ENCODE measurements at regions not wholly inside any gene's neighbourhood (a gene's known extent, or its start where the extent isn't known, plus 50 kb on each side); places are given as distances from the start of the nearest gene placed in this dataset.

DNA sequence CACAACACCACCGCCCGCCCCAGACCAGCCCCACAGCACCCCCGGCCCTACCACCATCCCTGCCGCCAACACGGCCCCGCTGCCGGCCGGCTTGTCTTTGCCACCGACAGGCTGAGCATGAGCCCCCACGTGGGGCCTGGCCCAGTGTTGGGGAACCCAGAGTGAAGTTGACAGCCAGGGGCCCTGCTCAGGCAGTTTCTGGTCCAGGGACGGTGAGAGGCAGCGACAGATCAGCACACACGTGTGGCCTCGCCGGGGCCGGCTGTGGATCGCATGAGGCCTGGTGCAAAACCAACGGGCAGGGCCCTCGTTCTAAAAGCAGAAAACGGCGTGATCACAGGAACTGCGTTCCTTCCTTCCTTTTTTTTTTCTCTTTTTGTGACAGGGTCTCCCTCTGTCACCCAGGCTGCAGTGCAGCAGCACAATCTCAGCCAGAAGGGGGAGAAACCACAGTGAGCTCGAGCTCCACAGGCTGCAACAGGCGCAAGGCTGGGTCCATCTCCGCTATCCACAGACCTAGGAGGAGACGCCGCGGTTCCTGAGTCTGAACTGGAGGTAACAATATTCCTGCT lies 50.5 kb upstream of the FBRSL1 start:
- no peak for DNase-seq

- no peak for DNase-seq
Observed at GRCh38 chr12:132438726-132439125, 51.2 kb upstream of the FBRSL1 start.

GRCh38 chr12:132437943-132438700 lies 51.8 kb upstream of the FBRSL1 start:
- DNase-seq = no peak

GRCh38 chr12:132437252-132437932 lies 52.6 kb upstream of the FBRSL1 start:
- DNase-seq = no peak

DNA sequence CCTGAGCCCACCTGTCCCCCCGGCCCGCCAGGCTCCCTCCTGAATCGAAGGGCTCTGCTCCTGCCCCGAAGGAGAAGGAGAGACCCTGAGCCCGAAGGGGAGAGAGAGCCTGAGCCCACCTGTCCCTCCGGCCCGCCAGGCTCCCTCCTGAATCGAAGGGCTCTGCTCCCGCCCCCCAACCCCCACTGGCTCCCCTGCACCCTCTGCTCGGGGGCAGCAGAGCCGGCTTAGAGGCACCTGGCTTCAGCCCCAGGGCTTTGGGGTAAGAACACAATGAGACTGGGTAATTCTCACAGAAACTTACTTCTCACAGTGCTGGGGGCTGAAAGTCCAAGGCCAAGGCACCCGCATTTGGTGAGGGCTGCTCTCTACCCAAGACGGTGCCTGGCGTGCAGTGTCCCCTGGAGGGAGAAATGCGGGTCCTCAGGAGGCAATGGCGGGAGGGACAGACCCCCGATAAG lies 53.1 kb upstream of the FBRSL1 start:
- no peak for DNase-seq

DNA sequence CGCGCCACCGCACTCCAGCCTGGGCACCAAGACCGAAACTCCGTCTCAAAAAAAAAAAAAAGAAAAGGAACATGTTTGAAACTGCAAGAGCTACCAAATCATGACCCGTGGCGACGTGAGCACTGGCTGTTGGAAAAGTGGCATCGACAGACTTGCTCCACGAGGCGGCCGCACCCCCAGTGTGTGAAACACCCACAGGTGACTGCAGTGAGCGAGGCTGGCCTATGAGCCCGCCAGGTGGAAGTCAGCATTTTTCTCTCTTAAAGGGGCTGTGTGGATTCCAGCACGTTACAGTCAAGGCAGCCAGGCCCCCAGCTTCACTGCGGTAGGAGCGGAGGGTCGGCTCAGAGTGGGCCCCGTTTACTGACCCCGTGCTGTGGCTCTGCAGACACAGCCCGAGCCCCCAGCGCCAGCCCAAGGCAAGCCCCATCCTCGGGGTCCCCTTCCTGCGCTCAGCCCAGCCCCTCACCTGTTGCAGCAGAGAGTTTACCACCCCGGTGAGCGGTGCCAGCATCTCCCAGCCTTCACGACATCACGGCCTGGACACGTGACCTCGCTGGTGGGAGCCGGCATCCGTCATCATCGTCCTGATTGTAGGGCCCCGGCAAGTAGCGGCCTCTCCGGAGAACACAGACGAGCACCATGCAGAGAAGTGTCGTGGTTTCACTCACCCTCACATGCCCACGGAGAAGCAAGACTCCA lies 54.3 kb upstream of the FBRSL1 start:
- no peak for DNase-seq

DNA sequence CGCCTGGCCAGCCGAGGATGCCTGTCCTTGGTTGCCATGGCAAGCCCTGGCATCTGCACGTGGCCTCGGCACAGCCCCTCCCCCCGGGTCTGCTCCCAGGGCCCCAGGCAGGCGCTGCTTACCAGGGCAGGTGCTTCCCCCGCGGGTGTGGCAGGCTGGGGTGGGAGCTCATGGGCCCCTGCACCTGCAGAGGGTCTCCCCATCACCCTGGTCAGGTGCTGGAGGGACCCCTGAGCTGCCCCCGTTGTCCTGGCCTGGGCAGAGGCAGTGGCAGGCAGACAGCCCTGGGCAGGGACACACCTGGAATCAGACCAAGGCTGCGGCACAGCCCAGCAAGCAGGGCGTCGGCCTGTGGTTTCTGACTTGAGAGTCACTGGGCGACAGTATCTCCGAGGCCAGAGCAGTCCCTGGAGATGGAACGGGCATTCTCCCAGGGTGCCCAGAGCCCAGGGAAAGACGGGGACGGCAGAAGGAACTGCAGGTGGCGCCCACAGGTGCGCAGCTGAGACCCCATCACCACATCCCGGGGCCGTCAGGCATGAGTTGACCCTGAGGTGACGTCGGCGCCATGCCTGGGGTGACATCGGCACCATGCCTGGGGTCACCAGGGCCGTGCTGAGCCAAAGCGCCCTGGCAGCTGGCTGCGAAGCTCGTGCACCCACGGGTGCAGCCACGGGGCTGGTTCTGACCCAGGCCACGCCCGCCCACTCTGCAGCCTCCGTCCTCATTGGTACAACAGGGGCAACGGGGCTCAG lies 56.1 kb upstream of the FBRSL1 start:
- peak; percentile 31 for DNase-seq

- DNase-seq = no peak
Observed at GRCh38 chr12:132432721-132433577, 57.0 kb upstream of the FBRSL1 start.

DNA sequence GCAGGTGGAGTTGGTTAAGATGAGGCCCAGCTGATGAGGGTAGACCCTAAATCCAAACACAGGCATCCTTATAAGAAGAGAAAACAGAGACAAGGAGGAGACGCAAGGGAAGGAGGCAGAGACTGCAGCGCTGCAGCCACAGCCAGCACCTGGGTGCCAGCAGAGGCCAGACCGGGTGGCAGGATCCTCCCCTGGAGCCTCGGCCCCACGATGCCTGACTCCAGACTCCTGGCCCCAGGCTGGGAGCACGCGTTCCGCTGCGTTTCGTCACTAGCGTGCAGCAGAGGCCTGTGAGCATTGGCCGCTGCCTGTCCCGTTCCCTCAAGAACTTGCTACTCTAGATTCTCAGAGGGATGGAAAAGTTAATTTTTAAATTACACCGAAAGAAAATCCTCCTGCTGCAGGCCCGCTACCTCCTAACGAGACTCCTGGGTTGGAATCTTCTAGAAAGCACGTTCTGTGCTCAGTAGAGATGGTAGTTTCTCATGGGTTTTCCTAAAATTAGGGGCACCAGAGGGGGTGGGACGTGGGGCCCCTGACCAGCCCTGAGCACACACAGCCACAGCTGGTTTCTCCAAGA lies 57.7 kb upstream of the FBRSL1 start:
- DNase-seq = no peak

DNA sequence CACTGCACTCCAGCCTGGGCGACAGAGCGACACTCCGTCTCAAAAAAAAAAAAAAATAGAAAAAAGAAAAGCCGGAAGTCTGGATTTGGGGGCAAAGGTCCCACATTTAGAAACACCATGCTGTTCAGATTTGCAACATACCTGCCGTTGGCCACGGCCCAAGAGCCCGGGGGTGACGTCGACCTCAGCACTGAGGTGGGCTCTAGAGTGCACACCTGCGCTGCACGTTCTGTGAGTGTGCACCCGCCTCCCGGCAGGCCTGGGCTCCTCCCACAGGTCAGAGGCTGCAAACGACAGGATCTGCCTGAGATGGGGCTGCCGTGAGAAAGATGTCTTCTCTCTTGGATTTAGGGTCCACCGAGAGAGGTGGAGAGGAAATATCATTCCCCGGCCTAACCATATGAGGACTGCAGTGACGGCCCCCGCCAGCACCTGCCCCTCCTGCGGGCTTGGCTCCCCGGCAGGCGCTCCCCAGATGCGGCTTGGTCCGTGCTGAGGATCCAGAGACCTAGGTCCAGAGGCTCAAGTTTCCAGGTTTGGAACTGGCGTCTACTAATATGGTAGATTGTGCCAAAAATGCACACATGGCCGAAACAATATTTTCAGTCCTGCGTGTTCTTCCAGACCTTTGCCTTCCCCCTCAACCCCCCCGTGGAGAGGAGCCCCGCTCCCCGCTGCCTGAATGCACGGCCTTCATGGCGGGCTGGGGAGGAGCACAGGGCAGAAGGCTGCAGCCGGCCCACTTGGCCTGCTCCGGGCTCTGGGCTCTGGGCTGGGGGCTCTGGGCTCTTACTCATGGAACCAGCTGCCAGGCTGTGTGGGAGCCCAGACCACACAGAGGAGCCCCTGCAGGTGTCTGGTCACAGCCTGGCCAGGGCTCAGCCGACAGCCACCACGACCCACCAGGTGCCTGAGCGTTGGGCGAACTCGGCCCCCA lies 58.8 kb upstream of the FBRSL1 start:
- DNase-seq = no peak

DNA sequence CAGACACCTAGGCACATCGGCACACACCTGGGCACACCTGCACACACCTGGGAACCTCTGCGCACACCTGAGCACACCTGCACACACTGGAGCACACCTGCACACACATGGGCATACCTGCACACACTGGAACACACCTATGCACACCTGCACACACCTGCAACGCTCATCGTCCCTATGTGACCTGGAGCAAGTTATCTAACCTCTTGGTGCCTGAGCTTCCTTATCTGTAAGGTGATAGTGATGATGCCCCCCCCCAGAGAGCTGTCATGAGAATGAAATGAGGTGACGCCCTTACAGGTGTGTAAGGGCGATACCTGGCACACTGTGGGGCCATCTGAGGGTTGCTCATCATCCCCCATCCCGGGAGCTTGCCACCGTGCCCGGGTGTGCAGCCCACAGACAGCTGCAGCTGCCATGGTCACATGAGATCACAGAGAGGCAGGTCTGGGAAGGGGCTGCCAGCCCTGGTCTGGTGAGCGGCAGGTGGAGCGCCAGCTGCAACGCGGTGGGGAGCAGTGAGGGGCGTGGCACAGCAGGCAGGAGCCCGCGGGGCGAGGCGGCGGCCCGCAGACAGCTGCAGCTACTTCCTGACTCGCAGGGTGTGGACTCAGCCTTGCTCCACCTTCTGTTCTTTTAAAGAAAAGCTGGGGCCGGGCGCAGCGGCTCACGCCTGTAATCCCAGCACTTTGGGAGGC lies 59.9 kb upstream of the FBRSL1 start:
- peak; percentile 83 for DNase-seq

DNA sequence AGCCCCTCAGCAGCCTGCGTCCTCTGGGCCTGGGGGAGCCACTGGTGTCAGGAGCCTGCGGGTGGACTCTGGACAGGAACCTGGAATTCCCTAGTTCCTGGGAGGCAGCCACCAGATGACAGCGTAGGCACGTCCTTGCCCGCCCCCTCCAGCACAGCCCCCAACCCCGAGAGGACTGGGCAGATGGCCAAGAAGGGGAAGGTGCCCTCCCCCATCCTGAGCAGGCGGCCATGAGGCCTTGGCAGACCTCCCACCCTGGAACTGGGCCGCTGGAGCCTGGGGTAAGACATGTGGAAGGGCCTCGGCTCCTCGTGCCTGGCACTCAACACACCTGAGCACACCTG lies 60.4 kb upstream of the FBRSL1 start:
- DNase-seq = no peak

DNA sequence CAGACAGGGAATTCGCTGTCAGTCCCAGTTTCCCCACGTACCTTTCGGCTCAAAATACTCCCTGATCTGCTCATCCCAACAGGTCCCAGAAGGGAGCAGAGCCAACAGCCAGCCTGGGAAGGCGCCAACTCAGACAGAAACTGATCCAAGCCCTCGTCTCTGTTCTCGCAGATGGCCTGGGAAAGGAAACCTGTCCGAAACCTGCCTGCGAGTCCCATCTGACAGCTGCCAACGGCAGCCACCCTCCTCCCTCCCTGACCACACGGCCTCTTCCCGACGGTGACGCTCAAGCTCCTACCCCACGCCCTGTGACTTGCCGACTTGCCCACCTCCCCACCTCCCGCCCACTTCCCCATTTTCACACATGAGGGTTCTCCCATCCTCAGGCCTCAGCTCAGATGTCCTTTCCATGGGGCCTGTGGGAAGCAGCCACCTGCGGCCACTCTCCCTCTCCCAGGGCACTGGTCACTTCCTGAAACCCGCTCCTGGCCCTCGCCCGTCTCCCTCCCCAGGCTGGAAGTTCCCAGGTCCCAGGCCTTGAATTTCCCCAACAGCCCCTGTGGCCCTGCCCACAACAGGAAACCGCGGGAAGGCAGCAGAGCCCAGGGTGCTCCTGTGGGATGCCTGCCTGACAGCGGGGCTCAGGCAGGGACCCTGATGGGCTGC lies 60.9 kb upstream of the FBRSL1 start:
- DNase-seq = no peak

- no peak for DNase-seq
Observed at GRCh38 chr12:132427999-132428935, 61.7 kb upstream of the FBRSL1 start.

- no peak for DNase-seq
Observed at GRCh38 chr12:132427174-132427768, 62.7 kb upstream of the FBRSL1 start.

DNA sequence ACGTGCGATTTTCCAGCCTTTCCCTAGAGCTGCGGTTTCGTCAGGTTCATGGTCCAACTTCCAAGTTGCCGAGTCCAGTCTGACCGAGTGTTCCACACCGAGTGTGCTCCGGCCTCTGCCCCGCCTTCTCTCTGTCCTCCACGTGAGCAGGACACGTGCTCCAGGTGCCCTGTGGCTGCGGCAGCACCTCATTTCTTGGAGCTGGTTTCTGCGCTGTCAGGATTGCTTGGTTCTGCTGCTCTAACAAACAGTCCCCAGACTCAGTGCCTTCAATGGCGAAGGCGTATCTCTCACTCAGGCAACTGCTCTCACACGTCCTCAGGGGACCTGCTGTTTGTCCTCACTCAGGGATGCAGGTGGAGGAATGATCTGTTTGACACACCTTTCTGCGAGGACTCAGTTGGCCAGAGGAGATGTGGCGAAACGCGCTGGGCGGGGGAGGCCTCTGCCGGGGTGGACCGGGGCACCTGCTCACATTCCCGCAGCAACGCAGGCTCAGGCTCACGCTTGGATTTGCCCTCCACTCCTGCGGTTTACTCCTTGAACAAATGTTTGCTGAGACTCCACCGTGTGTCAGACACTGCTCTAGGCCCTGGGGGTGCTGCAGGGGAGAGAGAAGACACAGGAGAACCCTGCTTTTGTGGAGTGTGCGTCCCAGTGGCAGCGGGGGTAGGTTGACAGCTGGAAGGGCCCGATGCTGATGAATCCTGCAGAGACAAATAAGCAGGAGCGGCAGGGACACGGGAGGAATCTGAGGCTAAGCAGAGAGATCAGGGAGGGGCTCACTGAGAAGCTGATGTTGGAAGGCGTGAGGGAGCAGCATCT lies 63.4 kb upstream of the FBRSL1 start:
- no peak for DNase-seq

GRCh38 chr12:132424811-132425210 lies 65.1 kb upstream of the FBRSL1 start:
- no peak for DNase-seq

All from NCI-H187 treated with DMSO at 0.1 percent for 48 hours (cell line).